OCI-LY1 (cell line): ENCODE measurements at regions not wholly inside any gene's neighbourhood (a gene's known extent, or its start where the extent isn't known, plus 50 kb on each side); places are given as distances from the start of the nearest gene placed in this dataset.

Experiments
- CTCF ChIP-seq: fragments of 200-600 bp; sonication (generic), shearing (Covaris generic); IDR thresholded peaks from 2 replicates; pipeline ENCODE4 v1.5.1; 2017; ENCODE audit warnings: mild to moderate bottlenecking, antibody characterized with exemption, low read length, moderate library complexity, mixed read lengths
- EZH2 ChIP-seq: fragments of 200-600 bp; sonication (generic), shearing (Covaris generic); IDR thresholded peaks from 2 replicates; pipeline ENCODE4 v1.8.0; 2017; ENCODE audit warnings: borderline replicate concordance, mixed run types, mild to moderate bottlenecking, antibody characterized with exemption, low read length, moderate library complexity, mixed read lengths

- TF ChIP-seq CTCF: no peak
- TF ChIP-seq EZH2: no peak
Observed at GRCh38 chr14:97420211-97420610, 623.0 kb downstream of the VRK1 start.
